GM13977 (cell line): ENCODE measurements at regions not wholly inside any gene's neighbourhood (a gene's known extent, or its start where the extent isn't known, plus 50 kb on each side); places are given as distances from the start of the nearest gene placed in this dataset.

Experiments
- DNase-seq: peaks from one replicate; pipeline ENCODE4 v3.0.0; 2012; ENCODE audit warnings: low spot score
- CTCF ChIP-seq: IDR thresholded peaks from 2 replicates; pipeline ENCODE4 v1.5.1; 2012; ENCODE audit warnings: mild to moderate bottlenecking, control low read depth; ENCODE audit not compliant: insufficient read depth; ENCODE audit errors: extremely low read depth, missing control alignments
- in situ Hi-C: fragments of 300-500 bp; cut with MboI; formaldehyde crosslinking; loops from one replicate; pipeline ENCODE4 v1.12.0; 2022; ENCODE audit warnings: low sequenced_read_pairs, low pct_unique_long_range_greater_than_20kb, mixed read lengths, inconsistent platforms; ENCODE audit not compliant: unreplicated experiment

- TF ChIP-seq CTCF = no peak
- DNase-seq = no peak
- in situ Hi-C loops = no loop called here
Observed at GRCh38 chr17:51387582-51387981, 127.2 kb downstream of the UTP18 start.

DNA sequence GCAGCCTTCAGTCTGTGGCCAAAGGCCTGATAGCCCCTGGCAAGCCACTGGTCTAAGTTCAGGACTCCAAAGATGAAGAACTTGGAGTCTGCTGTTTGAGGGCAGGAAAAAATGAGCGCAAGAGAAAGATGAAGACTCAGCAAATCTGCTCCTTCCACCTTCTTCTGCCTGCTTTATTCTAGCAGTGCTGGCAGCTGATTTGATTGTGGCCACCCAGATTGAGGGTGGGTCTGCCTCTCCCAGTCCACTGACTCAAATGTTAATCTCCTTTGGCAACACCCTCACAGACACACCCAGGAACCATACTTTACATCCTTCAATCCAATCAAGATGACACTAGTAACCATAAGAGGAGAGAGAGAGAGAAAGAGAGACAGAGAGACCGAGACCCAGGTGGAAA lies 127.6 kb downstream of the UTP18 start:
- DNase-seq = no peak
- TF ChIP-seq CTCF = no peak
- in situ Hi-C loops = no loop called here

- TF ChIP-seq CTCF = no peak
- DNase-seq = no peak
- in situ Hi-C loops = no loop called here
Observed at GRCh38 chr17:51389875-51390274, 129.5 kb downstream of the UTP18 start.

GRCh38 chr17:51391982-51392654 lies 131.8 kb downstream of the UTP18 start:
- no peak for DNase-seq
- in situ Hi-C loops = no loop called here
- no peak for TF ChIP-seq CTCF

DNA sequence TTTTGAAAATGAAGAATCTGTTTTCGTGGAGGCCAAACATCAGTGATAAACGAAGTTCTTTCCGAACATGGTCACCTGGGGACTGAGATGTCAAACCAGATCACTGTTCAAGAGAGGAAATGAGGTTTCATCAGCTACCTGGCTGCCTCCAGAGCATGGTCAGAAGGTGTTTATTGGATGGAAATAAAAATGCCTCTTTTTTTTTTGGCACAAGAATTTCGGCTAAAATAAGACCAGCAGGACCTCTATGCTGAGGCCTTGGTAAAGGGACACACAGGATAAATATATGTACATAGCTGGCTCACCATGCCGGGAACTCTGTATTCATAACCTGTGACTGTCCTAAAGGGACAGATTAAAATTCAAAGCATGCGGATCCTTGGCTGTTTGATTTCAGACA lies 135.3 kb downstream of the UTP18 start:
- DNase-seq = no peak
- in situ Hi-C loops = no loop called here
- TF ChIP-seq CTCF = no peak

DNA sequence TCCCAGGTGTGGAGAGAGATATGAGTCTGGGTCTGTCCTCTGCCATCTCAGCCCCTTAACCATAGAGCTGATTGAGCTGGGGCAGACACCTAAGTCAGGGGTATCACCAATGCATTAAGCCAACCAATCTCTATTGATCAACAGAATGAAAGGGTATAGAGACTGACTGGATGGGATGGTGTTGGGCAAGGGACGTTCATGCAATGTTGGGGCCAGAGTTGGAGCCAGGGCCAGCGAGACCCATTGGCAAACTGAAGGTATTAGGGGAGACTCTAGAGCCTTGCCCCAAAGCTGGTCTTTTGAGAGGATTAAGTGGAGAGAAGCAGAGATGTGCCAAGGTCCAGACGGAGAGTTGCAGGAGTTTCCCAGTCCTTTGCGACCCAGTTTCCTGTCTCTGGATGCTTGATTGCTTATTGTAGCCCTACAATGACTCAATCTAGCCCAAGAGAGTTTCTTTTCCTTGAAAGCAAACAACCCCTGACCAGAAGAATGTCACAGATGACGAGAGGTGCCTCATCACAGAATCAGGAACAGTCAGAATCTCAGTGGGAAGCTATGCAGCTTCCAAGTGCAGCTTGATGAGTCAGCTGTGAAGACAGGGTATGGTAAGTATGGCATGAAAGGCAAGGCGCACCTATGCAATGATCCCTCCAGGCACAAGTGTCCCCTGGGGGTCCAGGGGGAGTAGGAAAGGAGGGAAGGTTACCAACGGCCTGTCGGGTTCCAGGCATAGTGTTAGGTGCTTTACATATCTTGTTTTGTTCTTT lies 137.2 kb downstream of the UTP18 start:
- in situ Hi-C loops = no loop called here
- DNase-seq = no peak
- no peak for TF ChIP-seq CTCF
